HG02623 (cell line): ENCODE measurements at regions not wholly inside any gene's neighbourhood (a gene's known extent, or its start where the extent isn't known, plus 50 kb on each side); places are given as distances from the start of the nearest gene placed in this dataset.

ENCODE experiments used
- ATAC-seq: cut with Tn5 transposase; IDR thresholded peaks from one replicate; pipeline ENCODE4 v1.9.1; 2021; ENCODE audit warnings: moderate library complexity; ENCODE audit not compliant: unreplicated experiment

GRCh38 chr16:85384833-85385462 is 228.2 kb upstream of the GSE1 start:
- no peak for ATAC-seq

GRCh38 chr16:85385463-85386331 is 227.4 kb upstream of the GSE1 start:
- ATAC-seq = no peak

- ATAC-seq = no peak
These were observed 226.5 kb upstream of the GSE1 start for GRCh38 chr16:85386467-85387170.

GRCh38 chr16:85387171-85387507 is 226.0 kb upstream of the GSE1 start:
- ATAC-seq = no peak

DNA sequence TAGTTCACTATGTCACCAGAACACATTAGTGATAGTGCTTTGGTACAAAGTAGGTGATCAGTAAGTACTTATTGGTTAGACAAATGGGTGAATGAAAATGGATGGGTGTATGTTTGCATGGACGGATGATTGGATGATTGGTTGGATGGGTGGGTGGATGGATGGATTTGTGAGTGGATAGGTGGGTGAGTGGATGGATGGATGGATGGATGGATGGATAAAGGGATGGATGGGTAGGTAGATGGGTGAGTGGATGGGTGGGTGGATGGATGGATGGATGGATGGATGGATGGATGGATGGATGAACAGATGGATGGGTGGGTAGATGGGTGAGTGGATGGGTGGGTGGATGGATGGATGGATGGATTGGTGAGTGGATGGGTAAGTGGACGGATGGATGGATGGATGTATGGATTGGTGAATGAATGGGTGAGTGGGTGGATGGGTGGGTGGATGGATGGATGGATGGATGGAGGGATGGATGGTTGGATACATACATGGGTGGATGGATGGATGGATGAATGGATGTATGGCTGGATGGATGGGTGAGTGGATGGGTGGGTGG is 225.3 kb upstream of the GSE1 start:
- no peak for ATAC-seq

- no peak for ATAC-seq
These were observed 223.2 kb upstream of the GSE1 start for GRCh38 chr16:85389679-85390470.

DNA sequence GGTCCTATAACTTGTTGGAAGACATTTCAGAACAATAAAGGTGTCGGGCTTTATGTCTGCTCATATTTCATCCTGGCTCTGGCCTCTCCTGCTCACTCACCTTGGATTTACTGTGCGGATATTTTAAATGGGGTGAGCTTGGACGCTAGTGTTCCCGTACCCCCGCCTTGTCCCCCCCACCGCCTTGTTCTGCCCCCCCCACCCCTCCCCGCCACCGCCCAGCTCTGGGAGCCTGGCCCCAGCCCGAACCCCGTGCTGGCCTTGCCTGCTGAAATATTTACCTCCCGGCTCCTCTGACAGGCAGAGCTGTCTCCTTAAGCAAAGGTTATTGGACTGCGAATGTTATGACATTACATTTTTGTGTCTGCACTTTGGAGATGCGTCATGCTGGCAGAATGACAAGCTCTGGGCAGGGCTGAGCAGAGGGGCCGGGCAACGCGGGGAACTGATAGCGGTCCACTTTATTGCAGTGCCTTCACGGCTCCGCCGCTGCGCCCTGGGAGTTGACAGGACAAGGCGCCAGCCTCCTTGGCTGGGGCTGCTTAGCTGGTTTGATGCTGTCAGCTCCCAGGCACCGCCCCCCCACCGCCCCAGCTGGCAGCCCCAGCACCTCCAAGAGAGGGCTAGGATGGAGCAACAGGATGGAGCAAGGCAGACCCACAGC is 222.5 kb upstream of the GSE1 start:
- no peak for ATAC-seq

DNA sequence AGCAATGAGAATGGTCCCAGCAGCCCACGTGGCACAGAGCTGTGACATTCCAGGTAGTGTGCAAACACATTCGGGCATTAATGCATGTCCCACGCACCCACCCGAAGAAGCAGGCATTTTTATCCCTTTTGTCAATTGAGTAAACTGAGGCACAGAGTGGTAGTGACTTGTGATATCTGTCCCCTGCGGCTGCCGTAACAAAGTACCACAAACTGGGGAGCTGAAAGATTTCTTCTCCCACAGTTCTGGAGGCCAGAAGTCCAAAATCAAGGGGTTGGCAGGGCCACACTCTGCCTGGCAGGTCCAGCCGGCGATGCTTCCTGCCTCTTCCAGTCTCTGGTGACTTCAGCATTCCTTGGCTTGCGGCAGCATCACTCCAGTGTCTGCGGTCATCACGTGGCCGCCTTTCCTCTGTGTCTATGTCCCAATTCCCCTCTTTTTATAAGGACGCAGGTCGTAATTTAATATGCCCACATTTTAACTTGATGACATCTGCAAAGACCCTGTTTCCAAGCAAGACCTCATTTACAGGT is 221.9 kb upstream of the GSE1 start:
- no peak for ATAC-seq

DNA sequence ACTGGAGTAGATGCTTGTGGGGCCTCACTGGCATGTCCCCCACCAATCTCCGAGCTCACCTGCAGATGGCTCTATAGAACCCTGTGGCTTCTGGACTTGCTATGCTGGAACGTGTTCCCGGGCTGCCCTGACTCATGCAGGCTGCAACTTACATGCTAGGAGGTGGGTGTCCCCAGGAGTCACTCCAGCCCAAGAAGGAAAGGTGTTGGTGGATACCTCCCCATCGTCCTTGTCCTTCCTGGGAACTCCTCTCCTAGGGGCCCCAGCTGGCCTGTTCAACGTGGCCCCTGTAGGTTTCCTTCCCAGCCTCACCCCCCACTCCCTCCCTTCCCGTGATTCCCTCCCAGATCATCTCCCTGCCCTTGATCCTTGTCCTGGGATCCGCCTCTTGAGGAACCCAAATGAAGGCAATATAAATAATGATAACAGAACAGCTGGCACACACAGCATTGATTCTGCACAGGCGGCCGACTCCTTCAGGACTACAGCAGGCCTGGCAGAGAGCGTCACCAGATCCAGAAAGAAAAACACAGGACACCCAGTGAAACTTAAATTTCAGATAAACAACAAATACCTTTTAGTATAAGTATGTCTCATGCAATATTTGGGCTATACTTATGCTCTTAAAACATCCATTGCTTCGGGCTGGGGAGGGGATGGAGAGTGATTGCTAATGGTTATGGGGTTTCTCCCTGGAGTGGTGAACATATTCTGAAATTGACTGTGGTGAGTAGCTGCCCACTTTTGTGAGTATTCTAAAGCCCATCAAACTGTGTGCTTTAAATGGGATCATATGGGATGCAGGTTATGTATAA is 221.1 kb upstream of the GSE1 start:
- ATAC-seq = no peak

- ATAC-seq = no peak
These were observed 220.1 kb upstream of the GSE1 start for GRCh38 chr16:85392756-85393673.

DNA sequence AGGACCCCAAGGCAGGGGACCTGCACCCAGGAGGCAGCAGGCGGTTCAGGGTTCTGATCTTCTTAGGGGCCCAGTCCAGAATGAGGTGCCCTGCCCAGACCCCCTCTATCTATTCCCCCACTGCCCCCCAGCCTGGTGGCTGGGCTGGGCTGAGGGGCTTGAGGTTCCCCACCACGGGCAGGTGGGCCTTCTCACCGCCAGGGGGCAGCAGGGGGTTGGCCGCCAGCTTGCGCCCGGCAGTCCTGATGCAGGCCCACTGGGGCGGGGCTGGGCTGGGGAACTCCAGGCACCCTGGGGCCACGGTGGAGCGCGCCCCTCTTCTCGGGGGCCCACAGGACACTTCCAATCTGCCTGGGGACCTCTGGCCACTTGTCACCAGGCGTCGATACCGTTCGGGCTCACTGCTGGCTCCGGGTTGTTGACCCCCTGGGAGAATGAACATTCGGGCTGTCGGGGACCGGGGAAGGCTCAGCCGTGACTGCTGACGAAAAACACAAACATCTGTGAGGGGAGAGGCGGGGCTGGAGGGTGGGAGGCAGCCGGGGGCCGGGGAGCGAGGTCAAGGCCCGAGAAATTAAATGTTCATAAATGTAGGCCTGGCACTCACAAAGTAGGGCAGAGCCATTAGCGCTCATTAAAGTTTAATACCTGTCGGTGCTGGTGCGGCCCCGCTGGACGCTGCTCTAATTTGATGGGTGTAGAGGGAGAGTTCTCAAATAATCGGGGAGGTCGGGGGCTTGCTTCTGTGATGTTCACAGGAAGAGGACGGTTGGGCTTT is 219.3 kb upstream of the GSE1 start:
- no peak for ATAC-seq

- no peak for ATAC-seq
These were observed 218.5 kb upstream of the GSE1 start for GRCh38 chr16:85394456-85395206.

DNA sequence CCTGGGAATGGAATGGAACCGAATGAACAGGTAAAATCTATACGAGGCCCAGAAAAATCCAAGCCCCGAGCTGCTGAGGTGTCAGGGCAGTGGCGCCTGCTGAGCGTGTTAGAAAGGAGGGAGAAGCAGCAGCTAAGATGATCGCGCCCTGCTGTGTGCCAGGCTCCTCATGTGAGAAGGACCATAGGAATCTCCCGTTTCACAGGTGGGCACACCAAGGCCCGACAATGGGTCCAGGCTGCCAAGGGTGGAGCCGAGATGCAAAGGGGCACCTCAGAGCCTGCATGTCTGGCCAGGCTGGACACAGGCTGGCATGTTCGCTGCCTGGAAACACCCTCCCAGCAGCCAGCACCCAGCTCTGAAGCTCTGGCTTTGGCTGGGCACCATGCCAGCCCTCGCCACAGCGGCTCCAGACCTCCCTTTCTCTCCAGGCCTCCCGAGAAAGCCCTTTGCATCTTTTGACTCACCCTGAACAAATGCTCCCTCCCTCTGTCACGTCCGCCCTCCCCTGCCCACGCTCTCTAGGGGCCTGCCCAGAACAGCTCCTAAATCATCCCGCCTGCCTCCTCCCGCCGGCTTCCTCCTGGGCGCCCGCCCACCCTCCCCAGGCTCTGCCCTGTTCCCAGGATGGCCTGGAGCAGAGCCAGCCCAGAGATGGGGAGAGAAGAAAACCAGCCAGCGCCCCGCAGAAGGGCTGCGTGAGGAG is 217.8 kb upstream of the GSE1 start:
- ATAC-seq = no peak

DNA sequence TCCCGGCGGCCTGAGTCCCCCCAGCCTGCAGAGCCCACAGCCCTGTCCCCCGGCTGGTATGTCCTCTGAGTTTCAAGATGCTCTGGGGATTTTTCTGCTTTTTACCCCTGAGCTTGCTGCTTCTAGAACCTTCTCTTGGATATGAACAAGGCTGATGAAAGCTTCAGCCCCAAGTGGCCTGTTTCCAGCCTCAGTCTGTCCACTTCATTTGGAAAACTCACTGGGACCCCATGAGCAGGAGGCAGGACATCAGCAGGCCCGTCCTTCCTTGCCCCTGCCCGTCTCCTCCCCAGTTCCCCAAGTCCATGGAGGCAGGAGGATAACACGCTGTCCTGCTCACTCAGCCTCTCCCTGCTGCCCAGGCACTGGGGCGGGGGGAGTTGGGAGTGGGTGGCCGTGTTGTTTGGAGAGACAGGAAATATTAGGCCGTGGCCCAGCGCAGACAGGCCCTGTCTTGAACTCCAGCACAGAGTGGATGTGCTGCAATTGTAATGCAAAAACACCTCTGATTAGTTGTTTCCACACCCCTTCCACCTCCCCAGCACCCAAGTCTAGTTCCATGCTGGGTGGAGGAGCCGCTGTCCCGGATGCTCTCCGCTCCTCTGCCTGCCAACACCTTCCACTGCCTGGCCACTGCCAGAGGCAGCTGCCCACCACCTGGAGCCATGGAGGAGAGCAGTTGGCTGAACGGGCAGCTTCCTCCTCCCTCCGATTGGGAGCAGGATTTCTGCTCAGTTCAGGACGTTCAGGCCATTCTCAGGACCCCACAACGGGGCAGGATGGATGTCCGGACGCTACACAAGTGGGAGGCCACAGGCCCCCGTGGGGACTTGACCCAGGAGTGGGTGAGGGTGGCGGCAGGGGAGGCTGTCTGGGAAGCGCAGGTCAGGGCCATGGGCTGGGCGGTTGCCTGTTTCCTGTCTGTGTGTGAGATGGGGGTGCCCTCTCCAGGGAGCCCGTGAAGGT is 216.9 kb upstream of the GSE1 start:
- no peak for ATAC-seq
